ENCODE measurements at regions not wholly inside any gene's neighbourhood (a gene's known extent, or its start where the extent isn't known, plus 50 kb on each side); places are given as distances from the start of the nearest gene placed in this dataset.

DNA sequence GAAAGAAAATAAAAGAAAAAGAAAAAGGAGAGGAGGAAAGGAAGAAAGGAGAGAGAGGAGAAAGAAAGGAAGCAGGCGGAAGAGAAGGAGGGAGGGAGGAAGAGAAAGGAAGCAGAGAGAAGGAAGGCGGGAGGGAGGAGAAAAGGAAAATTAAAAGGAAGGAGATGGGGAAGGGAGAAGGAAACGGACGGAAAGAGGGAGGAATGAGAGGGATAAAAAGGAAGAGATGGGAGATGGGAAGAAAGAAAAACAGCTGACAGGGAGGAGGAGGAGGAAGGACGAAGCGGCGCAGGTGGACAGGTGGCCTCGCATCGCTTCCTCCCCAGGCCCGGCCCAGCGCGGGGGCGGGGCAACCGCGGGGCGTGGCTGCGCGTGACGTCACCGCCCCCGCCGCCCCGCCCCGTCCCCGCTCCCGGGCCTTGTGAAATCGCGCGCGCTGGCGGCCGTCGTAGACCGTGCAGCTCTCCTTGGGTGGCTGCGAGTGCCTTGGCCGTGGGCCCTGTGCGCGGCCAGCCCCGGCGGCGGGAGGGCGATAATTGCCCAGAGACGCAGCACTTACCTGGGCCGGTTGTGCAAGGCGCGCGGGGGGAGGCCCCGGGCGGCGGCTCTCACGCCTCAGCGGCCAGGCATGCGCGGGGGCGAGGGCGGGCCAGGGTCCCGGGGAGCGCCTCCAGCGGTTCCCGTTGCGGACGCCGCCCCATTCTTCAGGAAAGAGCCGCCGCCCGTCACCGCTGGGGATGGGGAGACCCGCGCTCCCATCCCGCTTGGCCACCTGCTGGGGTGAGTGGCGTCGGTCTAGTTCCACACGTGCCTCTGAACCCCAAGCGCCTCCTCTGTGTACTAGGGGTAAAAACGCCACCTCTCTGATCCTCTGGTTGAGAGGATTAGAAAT lies 49.6 kb upstream of the FOXE1 start (continued):
- TF ChIP-seq, protein P1, sequence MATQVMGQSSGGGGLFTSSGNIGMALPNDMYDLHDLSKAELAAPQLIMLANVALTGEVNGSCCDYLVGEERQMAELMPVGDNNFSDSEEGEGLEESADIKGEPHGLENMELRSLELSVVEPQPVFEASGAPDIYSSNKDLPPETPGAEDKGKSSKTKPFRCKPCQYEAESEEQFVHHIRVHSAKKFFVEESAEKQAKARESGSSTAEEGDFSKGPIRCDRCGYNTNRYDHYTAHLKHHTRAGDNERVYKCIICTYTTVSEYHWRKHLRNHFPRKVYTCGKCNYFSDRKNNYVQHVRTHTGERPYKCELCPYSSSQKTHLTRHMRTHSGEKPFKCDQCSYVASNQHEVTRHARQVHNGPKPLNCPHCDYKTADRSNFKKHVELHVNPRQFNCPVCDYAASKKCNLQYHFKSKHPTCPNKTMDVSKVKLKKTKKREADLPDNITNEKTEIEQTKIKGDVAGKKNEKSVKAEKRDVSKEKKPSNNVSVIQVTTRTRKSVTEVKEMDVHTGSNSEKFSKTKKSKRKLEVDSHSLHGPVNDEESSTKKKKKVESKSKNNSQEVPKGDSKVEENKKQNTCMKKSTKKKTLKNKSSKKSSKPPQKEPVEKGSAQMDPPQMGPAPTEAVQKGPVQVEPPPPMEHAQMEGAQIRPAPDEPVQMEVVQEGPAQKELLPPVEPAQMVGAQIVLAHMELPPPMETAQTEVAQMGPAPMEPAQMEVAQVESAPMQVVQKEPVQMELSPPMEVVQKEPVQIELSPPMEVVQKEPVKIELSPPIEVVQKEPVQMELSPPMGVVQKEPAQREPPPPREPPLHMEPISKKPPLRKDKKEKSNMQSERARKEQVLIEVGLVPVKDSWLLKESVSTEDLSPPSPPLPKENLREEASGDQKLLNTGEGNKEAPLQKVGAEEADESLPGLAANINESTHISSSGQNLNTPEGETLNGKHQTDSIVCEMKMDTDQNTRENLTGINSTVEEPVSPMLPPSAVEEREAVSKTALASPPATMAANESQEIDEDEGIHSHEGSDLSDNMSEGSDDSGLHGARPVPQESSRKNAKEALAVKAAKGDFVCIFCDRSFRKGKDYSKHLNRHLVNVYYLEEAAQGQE (IDR thresholded peaks at IDR 0.05; ENCODE audit: borderline replicate concordance): 0 out of 2 replicates have a peak, but pooled peaks have one; percentile 17
- TF ChIP-seq, protein P1 (CRISPR knock-in tag; IDR thresholded peaks at IDR 0.05; ENCODE audit: low read depth): no peak
- TF ChIP-seq TSC22D4 (tag; IDR thresholded peaks at IDR 0.05) (no peak), KDM1A (IDR thresholded peaks at IDR 0.05) (peak in 1 of 2 experiments; percentile 39; a peak in 1 of 4 replicates), ZNF324 (CRISPR knock-in tag; IDR thresholded peaks at IDR 0.05) (no peak), ZNF717 (CRISPR knock-in tag; IDR thresholded peaks at IDR 0.05) (no peak), POLR2H (tag; IDR thresholded peaks at IDR 0.05; ENCODE audit: low read depth) (no peak)
- TF ChIP-seq, protein P2, sequence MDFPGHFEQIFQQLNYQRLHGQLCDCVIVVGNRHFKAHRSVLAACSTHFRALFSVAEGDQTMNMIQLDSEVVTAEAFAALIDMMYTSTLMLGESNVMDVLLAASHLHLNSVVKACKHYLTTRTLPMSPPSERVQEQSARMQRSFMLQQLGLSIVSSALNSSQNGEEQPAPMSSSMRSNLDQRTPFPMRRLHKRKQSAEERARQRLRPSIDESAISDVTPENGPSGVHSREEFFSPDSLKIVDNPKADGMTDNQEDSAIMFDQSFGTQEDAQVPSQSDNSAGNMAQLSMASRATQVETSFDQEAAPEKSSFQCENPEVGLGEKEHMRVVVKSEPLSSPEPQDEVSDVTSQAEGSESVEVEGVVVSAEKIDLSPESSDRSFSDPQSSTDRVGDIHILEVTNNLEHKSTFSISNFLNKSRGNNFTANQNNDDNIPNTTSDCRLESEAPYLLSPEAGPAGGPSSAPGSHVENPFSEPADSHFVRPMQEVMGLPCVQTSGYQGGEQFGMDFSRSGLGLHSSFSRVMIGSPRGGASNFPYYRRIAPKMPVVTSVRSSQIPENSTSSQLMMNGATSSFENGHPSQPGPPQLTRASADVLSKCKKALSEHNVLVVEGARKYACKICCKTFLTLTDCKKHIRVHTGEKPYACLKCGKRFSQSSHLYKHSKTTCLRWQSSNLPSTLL (IDR thresholded peaks at IDR 0.05): peak; percentile 64; the same call in 1 of the 2 replicates
- TF ChIP-seq, protein P3, sequence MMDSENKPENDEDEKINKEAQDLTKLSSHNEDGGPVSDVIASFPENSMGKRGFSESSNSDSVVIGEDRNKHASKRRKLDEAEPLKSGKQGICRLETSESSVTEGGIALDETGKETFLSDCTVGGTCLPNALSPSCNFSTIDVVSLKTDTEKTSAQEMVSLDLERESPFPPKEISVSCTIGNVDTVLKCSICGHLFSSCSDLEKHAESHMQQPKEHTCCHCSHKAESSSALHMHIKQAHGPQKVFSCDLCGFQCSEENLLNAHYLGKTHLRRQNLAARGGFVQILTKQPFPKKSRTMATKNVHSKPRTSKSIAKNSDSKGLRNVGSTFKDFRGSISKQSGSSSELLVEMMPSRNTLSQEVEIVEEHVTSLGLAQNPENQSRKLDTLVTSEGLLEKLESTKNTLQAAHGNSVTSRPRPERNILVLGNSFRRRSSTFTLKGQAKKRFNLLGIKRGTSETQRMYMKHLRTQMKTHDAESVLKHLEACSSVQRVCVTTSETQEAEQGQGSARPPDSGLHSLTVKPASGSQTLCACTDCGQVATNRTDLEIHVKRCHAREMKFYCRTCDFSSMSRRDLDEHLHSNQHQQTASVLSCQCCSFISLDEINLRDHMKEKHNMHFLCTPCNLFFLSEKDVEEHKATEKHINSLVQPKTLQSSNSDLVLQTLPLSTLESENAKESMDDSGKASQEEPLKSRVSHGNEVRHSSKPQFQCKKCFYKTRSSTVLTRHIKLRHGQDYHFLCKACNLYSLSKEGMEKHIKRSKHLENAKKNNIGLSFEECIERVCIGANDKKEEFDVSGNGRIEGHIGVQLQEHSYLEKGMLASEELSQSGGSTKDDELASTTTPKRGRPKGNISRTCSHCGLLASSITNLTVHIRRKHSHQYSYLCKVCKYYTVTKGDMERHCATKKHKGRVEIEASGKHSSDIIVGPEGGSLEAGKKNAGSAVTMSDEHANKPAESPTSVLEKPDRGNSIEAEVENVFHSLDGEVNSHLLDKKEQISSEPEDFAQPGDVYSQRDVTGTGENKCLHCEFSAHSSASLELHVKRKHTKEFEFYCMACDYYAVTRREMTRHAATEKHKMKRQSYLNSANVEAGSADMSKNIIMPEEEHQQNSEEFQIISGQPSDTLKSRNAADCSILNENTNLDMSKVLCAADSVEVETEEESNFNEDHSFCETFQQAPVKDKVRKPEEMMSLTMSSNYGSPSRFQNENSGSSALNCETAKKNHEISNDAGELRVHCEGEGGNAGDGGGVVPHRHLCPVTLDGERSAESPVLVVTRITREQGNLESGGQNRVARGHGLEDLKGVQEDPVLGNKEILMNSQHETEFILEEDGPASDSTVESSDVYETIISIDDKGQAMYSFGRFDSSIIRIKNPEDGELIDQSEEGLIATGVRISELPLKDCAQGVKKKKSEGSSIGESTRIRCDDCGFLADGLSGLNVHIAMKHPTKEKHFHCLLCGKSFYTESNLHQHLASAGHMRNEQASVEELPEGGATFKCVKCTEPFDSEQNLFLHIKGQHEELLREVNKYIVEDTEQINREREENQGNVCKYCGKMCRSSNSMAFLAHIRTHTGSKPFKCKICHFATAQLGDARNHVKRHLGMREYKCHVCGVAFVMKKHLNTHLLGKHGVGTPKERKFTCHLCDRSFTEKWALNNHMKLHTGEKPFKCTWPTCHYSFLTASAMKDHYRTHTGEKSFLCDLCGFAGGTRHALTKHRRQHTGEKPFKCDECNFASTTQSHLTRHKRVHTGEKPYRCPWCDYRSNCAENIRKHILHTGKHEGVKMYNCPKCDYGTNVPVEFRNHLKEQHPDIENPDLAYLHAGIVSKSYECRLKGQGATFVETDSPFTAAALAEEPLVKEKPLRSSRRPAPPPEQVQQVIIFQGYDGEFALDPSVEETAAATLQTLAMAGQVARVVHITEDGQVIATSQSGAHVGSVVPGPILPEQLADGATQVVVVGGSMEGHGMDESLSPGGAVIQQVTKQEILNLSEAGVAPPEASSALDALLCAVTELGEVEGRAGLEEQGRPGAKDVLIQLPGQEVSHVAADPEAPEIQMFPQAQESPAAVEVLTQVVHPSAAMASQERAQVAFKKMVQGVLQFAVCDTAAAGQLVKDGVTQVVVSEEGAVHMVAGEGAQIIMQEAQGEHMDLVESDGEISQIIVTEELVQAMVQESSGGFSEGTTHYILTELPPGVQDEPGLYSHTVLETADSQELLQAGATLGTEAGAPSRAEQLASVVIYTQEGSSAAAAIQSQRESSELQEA (IDR thresholded peaks at IDR 0.05; ENCODE audit: low read depth): 0 out of 2 replicates have a peak, but pooled peaks have one; percentile 53
